GM23338 (cell line): ENCODE measurements at regions not wholly inside any gene's neighbourhood (a gene's known extent, or its start where the extent isn't known, plus 50 kb on each side); places are given as distances from the start of the nearest gene placed in this dataset.

Source experiments
- CREB1 ChIP-seq: fragments of 250-450 bp; sonication (Bioruptor Pico); IDR thresholded peaks from 2 replicates; pipeline ENCODE4 v1.5.0; 2020; ENCODE audit warnings: low read depth, mild to moderate bottlenecking, moderate library complexity
- EZH2 ChIP-seq: fragments of 200-600 bp; sonication (generic); IDR thresholded peaks from one replicate; pipeline ENCODE4 v1.8.0; 2017; ENCODE audit warnings: antibody characterized with exemption, mild to moderate bottlenecking, low read depth; ENCODE audit not compliant: unreplicated experiment
- EZH2phosphoT487 ChIP-seq: fragments of 200-600 bp; sonication (generic); IDR thresholded peaks from one replicate; pipeline ENCODE4 v1.8.1; 2018; ENCODE audit warnings: antibody characterized with exemption; ENCODE audit not compliant: unreplicated experiment
- JUNB ChIP-seq: IDR thresholded peaks from one replicate; pipeline ENCODE4 v1.6.1; 2016; ENCODE audit warnings: antibody characterized with exemption; ENCODE audit not compliant: unreplicated experiment
- POLR2AphosphoS5 ChIP-seq: IDR thresholded peaks from 2 replicates; pipeline ENCODE4 v1.6.1; 2016; ENCODE audit warnings: antibody characterized with exemption, low read depth
- STAT1 ChIP-seq: IDR thresholded peaks from one replicate; pipeline ENCODE4 v1.6.1; 2016; ENCODE audit warnings: antibody characterized with exemption; ENCODE audit not compliant: unreplicated experiment
- TF ChIP-seq, protein P1 (sequence below), 2 experiments: fragments of 200-600 bp in 1 of 2; sonication (generic) in 1 of 2; conservative IDR thresholded peaks; 2 replicates each; pipeline versions ENCODE4 v1.5.1 to v1.6.1; 2016 to 2017; ENCODE audit warnings: antibody characterized with exemption in 2 of 2, low read depth in 2 of 2, mild to moderate bottlenecking in 2 of 2, moderate library complexity in 1 of 2

DNA sequence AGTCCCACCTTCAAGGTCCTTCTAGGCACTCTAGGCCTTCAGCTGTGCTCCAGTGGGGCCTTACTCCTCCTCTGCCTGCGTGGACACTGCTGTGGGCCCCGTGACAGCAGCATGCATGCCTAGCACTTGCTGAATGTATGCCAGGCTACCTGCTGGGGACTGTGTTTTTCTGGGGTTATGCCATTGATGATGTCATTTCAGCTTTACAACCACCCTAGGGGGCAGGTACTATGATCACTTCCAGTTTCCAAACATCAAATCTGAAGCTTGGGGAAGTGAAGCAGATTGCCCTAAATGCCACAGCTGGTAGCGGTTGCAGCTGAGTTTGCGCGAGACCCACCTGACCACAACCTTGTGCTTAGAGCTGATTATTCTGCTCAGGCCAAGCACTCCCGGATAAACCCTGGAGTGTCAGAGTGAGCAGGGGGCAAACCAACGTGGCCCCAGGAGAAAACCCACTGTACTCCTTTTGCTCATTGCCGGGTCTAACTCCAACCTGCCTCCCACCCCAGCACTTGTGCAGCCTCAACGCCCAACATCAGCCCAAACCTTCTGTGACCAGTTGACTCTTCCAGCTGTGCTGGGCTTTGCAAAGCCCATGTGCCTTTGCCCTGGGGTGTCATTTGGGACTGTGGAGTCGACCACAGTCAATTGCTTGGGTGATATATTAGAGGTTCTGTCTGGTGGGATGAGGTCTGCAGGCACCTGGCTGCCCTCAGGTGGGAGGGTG is 168.4 kb downstream of the ENGASE start:
- TF ChIP-seq, protein P1, sequence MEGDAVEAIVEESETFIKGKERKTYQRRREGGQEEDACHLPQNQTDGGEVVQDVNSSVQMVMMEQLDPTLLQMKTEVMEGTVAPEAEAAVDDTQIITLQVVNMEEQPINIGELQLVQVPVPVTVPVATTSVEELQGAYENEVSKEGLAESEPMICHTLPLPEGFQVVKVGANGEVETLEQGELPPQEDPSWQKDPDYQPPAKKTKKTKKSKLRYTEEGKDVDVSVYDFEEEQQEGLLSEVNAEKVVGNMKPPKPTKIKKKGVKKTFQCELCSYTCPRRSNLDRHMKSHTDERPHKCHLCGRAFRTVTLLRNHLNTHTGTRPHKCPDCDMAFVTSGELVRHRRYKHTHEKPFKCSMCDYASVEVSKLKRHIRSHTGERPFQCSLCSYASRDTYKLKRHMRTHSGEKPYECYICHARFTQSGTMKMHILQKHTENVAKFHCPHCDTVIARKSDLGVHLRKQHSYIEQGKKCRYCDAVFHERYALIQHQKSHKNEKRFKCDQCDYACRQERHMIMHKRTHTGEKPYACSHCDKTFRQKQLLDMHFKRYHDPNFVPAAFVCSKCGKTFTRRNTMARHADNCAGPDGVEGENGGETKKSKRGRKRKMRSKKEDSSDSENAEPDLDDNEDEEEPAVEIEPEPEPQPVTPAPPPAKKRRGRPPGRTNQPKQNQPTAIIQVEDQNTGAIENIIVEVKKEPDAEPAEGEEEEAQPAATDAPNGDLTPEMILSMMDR (conservative IDR thresholded peaks at IDR 0.05; ENCODE audit: low read depth in 2 of 2) = no peak
- no peak for TF ChIP-seq POLR2AphosphoS5
- TF ChIP-seq STAT1 = no peak
- TF ChIP-seq EZH2phosphoT487 = no peak
- TF ChIP-seq CREB1 (CRISPR knock-in tag) = no peak
- no peak for TF ChIP-seq JUNB
- no peak for TF ChIP-seq EZH2
